Activated CD8-positive, alpha-beta memory T cell treated with anti-CD3 and anti-CD28 coated beads, Interleukin-2, amount 50 U/mL, for 24 hours (primary cell): ENCODE measurements at regions not wholly inside any gene's neighbourhood (a gene's known extent, or its start where the extent isn't known, plus 50 kb on each side); places are given as distances from the start of the nearest gene placed in this dataset.
"Not testable (repeated sequence)": the region's sequence is repeated elsewhere in the genome, so short reads cannot be mapped to it uniquely, and the experiment has no call there.

Source experiments
- DNase-seq: peaks from one replicate; pipeline ENCODE4 v3.0.0-alpha.2; 2020; ENCODE audit errors: extremely low read depth

DNA sequence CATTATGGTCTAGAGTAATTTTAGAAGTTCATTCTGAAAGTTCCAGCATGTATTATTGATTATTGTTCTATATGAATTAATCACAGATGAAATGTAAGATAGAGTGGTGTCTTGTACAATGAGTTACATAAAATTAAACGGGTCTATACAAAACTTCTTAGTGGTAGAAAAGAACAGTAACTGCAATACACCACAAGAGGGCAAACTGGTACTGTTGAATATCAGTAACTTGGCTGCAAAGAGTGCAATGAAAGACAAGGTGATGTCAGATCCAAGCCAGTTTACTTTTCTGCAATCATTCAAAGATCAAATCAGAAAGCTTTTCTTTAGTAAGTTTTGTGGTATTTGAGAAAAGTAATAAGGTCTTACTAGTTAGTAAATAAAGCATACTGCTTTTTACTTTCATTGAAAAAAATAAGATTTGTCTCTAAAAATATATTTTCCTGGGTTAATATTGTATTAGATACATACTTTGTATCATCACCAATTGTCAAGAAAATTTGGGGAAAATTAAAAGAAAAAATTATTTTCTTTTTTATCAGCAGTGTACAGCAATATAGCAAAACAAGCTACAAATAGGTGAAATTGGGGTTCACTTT is 66.4 kb upstream of the BTG3 start:
- no peak for DNase-seq

DNA sequence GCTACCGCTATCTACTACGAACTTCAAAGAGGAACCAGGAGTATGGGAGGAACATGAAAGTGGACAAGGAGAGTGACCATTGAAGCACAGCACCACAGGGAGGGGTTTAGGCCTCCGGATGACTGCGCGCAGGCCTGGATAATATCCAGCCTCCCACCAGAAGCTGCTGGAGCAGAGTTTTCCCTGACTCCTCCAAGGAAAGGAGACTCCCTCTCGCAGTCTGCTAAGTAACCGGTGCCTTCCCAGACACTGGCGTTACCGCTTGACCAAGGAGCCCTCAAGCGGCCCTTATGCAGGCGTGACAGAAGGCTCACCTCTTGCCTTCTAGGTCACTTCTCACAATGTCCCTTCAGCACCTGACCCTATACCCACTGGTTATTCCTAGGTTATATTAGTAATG is 64.2 kb upstream of the BTG3 start:
- not testable (repeated sequence) for DNase-seq

DNA sequence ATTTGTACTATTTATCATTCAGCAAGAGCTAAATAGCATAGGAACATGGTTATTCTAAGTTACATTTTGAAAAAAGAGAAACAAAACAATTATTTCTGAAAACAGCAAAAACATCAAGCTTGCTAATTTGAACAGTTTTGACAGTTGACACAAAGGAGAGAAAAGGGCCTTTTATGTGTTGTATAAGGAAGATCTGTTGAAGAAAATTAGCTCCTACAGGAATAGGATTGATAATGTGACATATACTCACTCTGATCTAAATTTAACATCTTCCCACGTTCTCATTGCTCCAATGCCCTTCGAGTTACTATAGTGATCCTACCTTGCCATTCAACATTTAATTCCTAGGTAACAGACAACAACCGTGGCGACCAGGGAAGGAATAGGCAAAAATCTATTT is 61.4 kb upstream of the BTG3 start:
- DNase-seq = no peak

DNA sequence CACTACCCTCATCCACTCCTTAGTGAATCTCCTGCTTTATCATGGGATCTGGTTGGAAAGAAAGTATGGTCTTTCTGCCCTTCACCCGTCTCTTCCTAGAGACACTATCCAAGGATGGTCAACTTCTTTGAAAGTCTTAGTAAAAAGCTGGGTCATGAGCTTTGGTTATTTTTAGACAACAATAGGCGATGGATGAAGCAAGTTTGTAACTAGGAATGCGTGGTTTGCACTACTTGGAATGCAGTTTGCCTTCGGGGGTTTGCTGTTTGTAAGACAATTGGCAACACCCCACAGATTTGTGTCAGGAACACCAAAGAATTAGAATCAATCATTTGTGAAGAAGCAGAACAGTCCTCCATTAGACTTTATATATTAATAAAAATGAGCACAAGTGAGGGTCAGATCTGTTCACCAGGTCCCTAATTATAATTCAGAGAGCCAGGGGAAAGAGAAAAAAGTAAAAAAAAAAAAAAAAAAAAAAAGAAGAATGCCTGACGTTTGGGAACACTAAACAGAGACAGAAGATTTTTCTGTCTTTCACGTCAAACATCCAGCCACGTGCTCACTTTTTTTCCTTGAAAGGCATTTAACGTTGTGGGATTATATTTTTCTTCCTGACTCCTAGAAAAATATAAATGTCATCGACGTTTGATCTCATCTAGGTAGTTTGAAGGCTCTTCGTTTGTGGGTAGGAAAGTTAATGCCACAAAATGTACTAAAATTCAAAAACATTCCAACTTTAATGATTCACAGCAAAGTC is 60.7 kb upstream of the BTG3 start:
- DNase-seq = no peak

DNA sequence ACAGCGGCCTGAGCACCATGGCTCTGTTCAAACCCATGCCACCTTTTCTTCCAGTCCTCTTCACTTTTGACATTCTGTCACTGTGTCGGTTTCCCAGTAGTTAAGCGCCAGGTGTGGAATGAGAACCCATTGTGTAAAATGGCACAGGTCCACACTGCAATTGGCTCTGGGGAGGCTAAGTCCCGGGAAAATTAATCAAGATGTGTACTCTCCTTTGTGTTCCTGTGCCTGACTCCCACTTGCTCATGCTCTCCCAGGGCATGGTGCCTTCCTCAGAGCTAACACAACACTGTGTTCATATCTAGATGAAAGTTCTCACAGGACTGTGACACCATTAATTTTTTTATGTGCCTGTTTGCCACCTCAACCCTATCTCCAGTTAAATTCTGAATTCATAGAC is 59.0 kb upstream of the BTG3 start:
- DNase-seq = no peak

DNA sequence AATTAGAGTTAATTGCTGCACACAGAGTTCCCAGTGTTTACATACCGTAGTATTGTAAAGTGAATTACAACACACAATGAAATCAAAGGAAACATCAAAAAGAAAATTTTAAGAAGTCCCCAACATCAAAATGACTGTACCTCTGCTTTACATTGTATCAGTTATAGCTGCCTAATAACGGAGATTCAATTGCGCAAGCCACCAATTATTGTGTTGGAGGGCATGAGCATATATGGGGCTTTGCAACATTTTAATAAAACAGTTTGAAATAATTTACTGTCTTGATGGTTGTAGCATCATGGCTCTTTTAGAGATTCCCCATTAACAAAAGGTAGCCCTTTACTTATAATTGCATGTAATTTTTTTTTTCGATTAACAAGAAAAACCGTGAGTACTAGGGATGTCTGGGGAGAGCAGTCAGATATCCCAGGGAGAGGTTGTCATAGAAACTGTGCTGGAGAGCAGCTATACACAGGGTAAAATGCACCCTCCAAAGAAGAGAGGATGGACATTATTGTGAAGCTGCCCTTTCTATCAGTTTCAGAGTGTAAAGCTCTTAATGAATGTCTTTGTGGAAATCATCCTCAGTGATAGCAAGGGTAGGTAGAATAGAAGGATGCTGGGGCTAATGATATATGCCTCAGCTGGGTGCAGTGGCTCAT is 55.9 kb upstream of the BTG3 start:
- DNase-seq = no peak

DNA sequence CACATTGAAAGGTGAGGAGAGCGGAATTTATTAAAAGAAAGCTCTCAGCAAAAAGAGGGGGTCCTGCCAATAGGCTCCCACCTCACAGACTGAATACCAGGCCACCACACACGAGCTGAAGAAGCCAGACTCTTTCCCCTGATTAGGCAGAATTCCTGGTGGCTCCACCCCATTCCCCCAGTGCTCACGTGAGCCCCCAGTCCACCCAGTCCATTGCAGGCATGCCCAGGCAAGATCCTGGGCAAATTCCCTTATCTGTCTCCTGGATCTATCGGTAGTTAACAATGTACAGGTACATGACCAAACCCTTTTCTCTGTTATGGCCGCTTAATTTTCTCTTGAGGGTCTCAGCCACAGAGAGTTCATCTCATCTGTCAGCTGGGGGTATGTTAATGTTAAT is 54.6 kb upstream of the BTG3 start:
- DNase-seq = no peak
